ENCODE measurements at regions not wholly inside any gene's neighbourhood (a gene's known extent, or its start where the extent isn't known, plus 50 kb on each side); places are given as distances from the start of the nearest gene placed in this dataset.
A peak's percentile ranks its signal among the peaks of the same experiment; 100 is the strongest.

DNA sequence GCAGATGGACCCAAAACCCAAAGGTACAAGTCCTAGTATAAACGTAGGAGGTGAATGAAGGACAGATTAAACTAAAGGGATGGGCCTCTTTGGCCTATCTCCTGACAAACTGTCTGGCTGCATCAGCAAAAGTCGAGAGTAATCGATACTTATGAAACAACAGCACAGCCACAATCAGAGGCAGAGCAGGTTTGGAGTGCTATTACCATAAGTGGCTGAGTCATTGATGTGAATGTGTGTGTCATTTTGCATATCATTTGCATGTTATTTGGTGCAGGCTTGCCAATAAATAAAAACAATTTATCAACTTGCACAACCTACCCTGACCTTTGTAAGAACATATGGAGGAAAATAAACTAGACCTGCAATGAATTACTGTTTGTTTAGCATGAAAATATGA lies 283.1 kb downstream of the NUF2 start:
- POLR2A ChIA-PET: no interaction called here
- no peaks in the 10 kb centered on the region for H3K9me3 ChIP-seq (ENCODE audit: control insufficient read depth, insufficient read depth, low read depth, low read length)
- no peaks in the 10 kb centered on the region for H3K36me3 ChIP-seq (ENCODE audit: control insufficient read depth in 2 of 2, insufficient read depth in 1 of 2, low read length in 2 of 2)
- TF ChIP-seq, protein P1, sequence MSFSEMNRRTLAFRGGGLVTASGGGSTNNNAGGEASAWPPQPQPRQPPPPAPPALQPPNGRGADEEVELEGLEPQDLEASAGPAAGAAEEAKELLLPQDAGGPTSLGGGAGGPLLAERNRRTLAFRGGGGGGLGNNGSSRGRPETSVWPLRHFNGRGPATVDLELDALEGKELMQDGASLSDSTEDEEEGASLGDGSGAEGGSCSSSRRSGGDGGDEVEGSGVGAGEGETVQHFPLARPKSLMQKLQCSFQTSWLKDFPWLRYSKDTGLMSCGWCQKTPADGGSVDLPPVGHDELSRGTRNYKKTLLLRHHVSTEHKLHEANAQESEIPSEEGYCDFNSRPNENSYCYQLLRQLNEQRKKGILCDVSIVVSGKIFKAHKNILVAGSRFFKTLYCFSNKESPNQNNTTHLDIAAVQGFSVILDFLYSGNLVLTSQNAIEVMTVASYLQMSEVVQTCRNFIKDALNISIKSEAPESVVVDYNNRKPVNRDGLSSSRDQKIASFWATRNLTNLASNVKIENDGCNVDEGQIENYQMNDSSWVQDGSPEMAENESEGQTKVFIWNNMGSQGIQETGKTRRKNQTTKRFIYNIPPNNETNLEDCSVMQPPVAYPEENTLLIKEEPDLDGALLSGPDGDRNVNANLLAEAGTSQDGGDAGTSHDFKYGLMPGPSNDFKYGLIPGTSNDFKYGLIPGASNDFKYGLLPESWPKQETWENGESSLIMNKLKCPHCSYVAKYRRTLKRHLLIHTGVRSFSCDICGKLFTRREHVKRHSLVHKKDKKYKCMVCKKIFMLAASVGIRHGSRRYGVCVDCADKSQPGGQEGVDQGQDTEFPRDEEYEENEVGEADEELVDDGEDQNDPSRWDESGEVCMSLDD (tag by site-specific recombination; IDR thresholded peaks at IDR 0.05): no peak
- no peak for TF ChIP-seq ZNF426 (tag by site-specific recombination; IDR thresholded peaks at IDR 0.05)
- H3K4me1 ChIP-seq (ENCODE audit: control insufficient read depth, insufficient read depth, low read length): no peaks in the 10 kb centered on the region
- CTCF ChIA-PET: no interaction called here
- no peak overlapping the region for H3K27ac ChIP-seq (ENCODE audit: extremely low read depth, low read depth, low read length)
- H3K4me3 ChIP-seq (ENCODE audit: low read depth, low read length): no peak overlapping the region

GRCh38 chr1:163608979-163609378 lies 287.2 kb downstream of the NUF2 start:
- Histone ChIP-seq H3K36me3 (ENCODE audit: control insufficient read depth in 2 of 2, insufficient read depth in 1 of 2, low read length in 2 of 2) (no peaks in the 10 kb centered on the region), H3K27ac (ENCODE audit: extremely low read depth, low read depth, low read length) (no peak overlapping the region), H3K4me1 (ENCODE audit: control insufficient read depth, insufficient read depth, low read length) (no peaks in the 10 kb centered on the region), H3K9me3 (ENCODE audit: control insufficient read depth, insufficient read depth, low read depth, low read length) (no peaks in the 10 kb centered on the region), H3K4me3 (ENCODE audit: low read depth, low read length) (no peak overlapping the region)
- ChIA-PET CTCF (no interaction called here), POLR2A (no interaction called here)
- 0 out of 2 replicates have a peak, but pooled peaks have one; percentile 29 for TF ChIP-seq ATF2 (tag by site-specific recombination; IDR thresholded peaks at IDR 0.05; ENCODE audit: low read depth)
- TF ChIP-seq, protein P2, sequence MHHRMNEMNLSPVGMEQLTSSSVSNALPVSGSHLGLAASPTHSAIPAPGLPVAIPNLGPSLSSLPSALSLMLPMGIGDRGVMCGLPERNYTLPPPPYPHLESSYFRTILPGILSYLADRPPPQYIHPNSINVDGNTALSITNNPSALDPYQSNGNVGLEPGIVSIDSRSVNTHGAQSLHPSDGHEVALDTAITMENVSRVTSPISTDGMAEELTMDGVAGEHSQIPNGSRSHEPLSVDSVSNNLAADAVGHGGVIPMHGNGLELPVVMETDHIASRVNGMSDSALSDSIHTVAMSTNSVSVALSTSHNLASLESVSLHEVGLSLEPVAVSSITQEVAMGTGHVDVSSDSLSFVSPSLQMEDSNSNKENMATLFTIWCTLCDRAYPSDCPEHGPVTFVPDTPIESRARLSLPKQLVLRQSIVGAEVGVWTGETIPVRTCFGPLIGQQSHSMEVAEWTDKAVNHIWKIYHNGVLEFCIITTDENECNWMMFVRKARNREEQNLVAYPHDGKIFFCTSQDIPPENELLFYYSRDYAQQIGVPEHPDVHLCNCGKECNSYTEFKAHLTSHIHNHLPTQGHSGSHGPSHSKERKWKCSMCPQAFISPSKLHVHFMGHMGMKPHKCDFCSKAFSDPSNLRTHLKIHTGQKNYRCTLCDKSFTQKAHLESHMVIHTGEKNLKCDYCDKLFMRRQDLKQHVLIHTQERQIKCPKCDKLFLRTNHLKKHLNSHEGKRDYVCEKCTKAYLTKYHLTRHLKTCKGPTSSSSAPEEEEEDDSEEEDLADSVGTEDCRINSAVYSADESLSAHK (tag by site-specific recombination; IDR thresholded peaks at IDR 0.05): no peak

- Histone ChIP-seq H3K4me3 (ENCODE audit: low read depth, low read length) (no peak overlapping the region), H3K36me3 (ENCODE audit: control insufficient read depth in 2 of 2, insufficient read depth in 1 of 2, low read length in 2 of 2) (no peaks in the 10 kb centered on the region), H3K9me3 (ENCODE audit: control insufficient read depth, insufficient read depth, low read depth, low read length) (no peaks in the 10 kb centered on the region), H3K27ac (ENCODE audit: extremely low read depth, low read depth, low read length) (no peak overlapping the region), H3K4me1 (ENCODE audit: control insufficient read depth, insufficient read depth, low read length) (no peaks in the 10 kb centered on the region)
- ChIA-PET CTCF (interaction anchor here (0.6 kb wide), 1 partner anchor 99 kb away, joined by 3 read pairs; no protein-coding TSS in a partner anchor), POLR2A (no interaction called here)
- TF ChIP-seq ZFHX2 (tag by site-specific recombination; conservative IDR thresholded peaks at IDR 0.05) (peak; percentile 58), EGR2 (tag by site-specific recombination; IDR thresholded peaks at IDR 0.05; ENCODE audit: low read depth) (peak; percentile 86), ZNF37A (tag by site-specific recombination; IDR thresholded peaks at IDR 0.05) (no peak)
Measured at GRCh38 chr1:163609858-163610257, 288.1 kb downstream of the NUF2 start.

DNA sequence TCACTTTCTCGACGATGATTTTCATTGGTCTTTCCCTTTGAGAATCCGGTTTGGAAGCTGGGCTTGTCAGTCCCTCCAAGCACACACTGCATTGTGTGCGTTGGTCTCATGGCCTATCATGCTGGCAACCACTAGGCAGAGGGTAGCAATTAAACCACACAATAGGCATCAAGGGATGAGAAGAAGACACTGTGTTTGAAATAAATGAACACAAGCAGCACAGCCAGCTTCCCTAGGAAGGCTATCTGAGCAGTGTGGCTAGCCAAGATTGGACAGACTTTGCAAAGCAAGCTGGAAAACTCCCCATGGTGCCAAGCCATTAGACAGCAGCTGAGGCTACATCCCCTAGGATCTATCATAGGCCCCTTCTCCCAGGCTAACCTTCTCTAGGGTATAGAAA lies 288.7 kb downstream of the NUF2 start:
- POLR2A ChIA-PET: no interaction called here
- no peak overlapping the region for H3K27ac ChIP-seq (ENCODE audit: extremely low read depth, low read depth, low read length)
- no peak overlapping the region for H3K4me3 ChIP-seq (ENCODE audit: low read depth, low read length)
- H3K4me1 ChIP-seq (ENCODE audit: control insufficient read depth, insufficient read depth, low read length): no peaks in the 10 kb centered on the region
- no peaks in the 10 kb centered on the region for H3K9me3 ChIP-seq (ENCODE audit: control insufficient read depth, insufficient read depth, low read depth, low read length)
- no peaks in the 10 kb centered on the region for H3K36me3 ChIP-seq (ENCODE audit: control insufficient read depth in 2 of 2, insufficient read depth in 1 of 2, low read length in 2 of 2)
- CTCF ChIA-PET: interaction anchor here (0.6 kb wide), 1 partner anchor 98 kb away, joined by 3 read pairs; no protein-coding TSS in a partner anchor
- TF ChIP-seq AEBP2 (tag by site-specific recombination; IDR thresholded peaks at IDR 0.05; ENCODE audit: borderline replicate concordance) (no peak), PRDM10 (tag by site-specific recombination; IDR thresholded peaks at IDR 0.05) (no peak), HOXC10 (CRISPR knock-in tag; IDR thresholded peaks at IDR 0.05) (no peak), ZNF48 (tag by site-specific recombination; IDR thresholded peaks at IDR 0.05) (no peak), ATF2 (tag by site-specific recombination; IDR thresholded peaks at IDR 0.05; ENCODE audit: low read depth) (no peak), REPIN1 (tag by site-specific recombination; IDR thresholded peaks at IDR 0.05; ENCODE audit: low read depth) (no peak), WT1 (tag by site-specific recombination; IDR thresholded peaks at IDR 0.05) (no peak)

Data from HEK293 (cell line).